Endothelial cell of umbilical vein (primary cell): ENCODE measurements at regions not wholly inside any gene's neighbourhood (a gene's known extent, or its start where the extent isn't known, plus 50 kb on each side); places are given as distances from the start of the nearest gene placed in this dataset.
"Not testable (repeated sequence)": the region's sequence is repeated elsewhere in the genome, so short reads cannot be mapped to it uniquely, and the experiment has no call there.

Experiments used
- EZH2 ChIP-seq: IDR thresholded peaks from 2 replicates; pipeline ENCODE4 v1.6.1; 2012; ENCODE audit warnings: borderline replicate concordance, low read depth, mild to moderate bottlenecking, moderate library complexity, low read length, inconsistent platforms; ENCODE audit not compliant: severe bottlenecking
- TF ChIP-seq, protein P1 (sequence below), 2 donors: IDR thresholded peaks; 1 replicate in 1 of 2; 2 replicates in 1 of 2; pipeline ENCODE4 v1.5.1; 2011; ENCODE audit warnings: low read length in 2 of 2, mild to moderate bottlenecking in 2 of 2, moderate library complexity in 2 of 2, control low read depth in 1 of 2, inconsistent platforms in 1 of 2, low read depth in 1 of 2; ENCODE audit not compliant: insufficient read depth in 1 of 2; ENCODE audit errors: extremely low read depth in 1 of 2
- TF ChIP-seq, protein P2 (sequence below): IDR thresholded peaks from 2 replicates; pipeline ENCODE4 v1.6.1; 2011; ENCODE audit not compliant: insufficient read depth, insufficient read length

DNA sequence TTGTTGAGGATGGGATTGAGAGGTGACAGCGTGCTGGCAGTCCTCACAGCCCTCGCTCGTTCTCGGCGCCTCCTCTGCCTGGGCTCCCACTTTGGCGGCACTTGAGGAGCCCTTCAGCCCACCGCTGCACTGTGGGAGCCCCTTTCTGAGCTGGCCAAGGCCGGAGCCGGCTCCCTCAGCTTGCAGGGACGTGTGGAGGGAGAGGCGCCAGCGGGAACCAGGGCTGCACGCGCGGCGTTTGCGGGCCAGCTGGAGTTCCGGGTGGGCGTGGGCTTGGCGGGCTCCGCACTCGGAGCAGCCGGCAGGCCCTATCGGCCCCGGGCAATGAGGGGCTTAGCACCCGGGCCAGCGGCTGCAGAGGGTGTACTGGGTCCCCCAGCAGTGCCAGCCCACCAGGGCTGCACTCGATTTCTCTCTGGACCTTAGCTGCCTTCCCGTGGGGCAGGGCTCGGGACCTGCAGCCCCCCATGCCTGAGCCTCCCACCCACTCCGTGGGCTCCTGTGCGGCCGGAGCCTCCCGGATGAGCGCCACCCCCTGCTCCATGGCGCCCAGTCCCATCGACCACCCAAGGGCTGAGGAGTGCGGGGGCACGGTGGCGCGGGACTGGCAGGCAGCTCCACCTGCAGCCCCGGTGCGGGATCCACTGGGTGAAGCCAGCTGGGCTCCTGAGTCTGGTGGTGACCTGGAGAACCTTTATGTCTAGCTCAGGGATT, 69.3 kb downstream of the GPR85 start:
- TF ChIP-seq, protein P1, sequence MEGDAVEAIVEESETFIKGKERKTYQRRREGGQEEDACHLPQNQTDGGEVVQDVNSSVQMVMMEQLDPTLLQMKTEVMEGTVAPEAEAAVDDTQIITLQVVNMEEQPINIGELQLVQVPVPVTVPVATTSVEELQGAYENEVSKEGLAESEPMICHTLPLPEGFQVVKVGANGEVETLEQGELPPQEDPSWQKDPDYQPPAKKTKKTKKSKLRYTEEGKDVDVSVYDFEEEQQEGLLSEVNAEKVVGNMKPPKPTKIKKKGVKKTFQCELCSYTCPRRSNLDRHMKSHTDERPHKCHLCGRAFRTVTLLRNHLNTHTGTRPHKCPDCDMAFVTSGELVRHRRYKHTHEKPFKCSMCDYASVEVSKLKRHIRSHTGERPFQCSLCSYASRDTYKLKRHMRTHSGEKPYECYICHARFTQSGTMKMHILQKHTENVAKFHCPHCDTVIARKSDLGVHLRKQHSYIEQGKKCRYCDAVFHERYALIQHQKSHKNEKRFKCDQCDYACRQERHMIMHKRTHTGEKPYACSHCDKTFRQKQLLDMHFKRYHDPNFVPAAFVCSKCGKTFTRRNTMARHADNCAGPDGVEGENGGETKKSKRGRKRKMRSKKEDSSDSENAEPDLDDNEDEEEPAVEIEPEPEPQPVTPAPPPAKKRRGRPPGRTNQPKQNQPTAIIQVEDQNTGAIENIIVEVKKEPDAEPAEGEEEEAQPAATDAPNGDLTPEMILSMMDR (IDR thresholded peaks at IDR 0.05; ENCODE audit: extremely low read depth in 1 of 2, insufficient read depth in 1 of 2, low read depth in 1 of 2, low read length in 2 of 2): not testable (repeated sequence)
- TF ChIP-seq, protein P2, sequence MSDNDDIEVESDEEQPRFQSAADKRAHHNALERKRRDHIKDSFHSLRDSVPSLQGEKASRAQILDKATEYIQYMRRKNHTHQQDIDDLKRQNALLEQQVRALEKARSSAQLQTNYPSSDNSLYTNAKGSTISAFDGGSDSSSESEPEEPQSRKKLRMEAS: not testable (repeated sequence)
- not testable (repeated sequence) for TF ChIP-seq EZH2
